HuH-7 (cell line): ENCODE measurements at regions not wholly inside any gene's neighbourhood (a gene's known extent, or its start where the extent isn't known, plus 50 kb on each side); places are given as distances from the start of the nearest gene placed in this dataset.
"Not testable (repeated sequence)": the region's sequence is repeated elsewhere in the genome, so short reads cannot be mapped to it uniquely, and the experiment has no call there.

Source experiments
- DNase-seq: peaks from one replicate; pipeline ENCODE4 v3.0.0; 2011; ENCODE audit warnings: low spot score

DNA sequence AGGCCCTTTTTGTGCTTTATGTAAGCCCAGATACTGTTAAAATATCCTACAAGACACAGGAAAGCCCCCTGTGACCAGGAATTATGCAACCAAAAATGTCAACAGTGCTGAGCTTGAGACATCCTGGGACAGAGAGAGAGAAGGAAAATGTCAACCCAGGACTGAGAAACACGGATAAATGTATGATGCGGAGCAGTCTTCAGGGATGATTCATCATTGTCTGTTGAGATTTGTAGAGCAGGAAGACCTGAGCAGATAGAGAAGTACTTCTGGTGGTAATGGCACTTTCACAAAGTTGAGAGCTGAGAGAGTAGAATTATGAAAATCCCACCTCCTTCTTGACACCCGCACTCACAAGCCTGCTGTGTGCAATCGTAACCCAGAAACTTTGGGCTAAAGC lies 330.1 kb upstream of the FRG1 start:
- DNase-seq: not testable (repeated sequence)

DNA sequence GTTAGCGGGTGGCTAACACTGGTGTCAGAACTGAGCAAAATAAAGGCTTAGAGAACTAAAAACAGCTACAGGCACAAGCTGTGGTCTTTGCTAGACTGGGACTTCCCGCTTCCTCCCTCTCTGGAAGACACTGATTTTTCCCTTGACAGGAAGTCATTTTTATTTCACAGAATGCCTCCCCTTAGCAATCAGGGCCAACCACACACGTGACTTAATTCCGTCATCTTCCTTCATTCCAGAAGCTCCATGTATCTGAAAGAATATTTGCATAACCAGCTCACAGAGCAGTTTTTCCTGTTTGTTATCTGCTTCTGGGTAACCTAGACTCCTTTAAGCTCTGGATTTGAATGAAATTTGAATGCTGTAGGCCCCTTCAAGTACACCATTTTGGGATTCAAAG lies 327.5 kb upstream of the FRG1 start:
- DNase-seq: no peak

- DNase-seq: no peak
Observed at GRCh38 chr4:189615217-189615663, 325.4 kb upstream of the FRG1 start.

- DNase-seq: not testable (repeated sequence)
Observed at GRCh38 chr4:189617741-189618140, 322.9 kb upstream of the FRG1 start.

DNA sequence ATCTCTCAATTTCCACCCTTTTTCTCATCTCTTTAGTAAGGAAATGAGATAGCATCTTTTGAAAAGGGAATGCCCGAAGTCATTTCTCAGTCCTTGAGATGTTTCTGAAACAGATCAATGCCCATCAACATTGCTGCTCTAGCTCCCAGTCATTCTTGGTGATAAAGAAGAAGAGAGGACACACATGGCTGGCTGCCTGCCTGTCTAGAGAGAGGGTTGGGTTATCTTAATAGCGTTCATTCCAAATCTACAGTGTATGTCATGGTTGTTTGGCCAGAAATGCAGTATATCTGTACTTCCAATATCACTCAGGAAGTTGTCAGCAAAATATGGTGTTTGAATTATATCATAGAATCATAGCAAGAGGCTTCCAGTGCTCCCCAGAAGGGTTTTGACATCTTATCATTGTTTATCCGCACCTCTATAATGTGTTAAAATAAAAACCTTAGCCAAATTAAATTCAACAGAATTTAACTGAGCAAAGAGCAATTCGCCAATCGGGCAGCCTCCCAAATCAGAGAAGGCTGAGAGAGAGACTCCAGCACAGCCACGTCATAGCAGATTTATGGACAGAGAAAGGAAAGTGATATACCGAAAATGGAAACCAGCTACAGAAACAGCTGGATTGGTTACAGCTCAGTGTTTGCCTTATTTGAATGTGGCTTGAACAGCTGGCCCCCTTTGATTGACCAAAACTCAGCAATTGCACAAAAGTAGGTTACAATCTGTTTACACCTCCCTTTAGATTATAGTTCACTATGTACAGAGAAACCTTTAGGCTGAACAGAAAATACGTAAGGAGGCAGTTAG lies 321.0 kb upstream of the FRG1 start:
- not testable (repeated sequence) for DNase-seq

GRCh38 chr4:189622574-189622973 lies 318.1 kb upstream of the FRG1 start:
- DNase-seq: not testable (repeated sequence)

GRCh38 chr4:189627041-189627440 lies 313.6 kb upstream of the FRG1 start:
- DNase-seq: not testable (repeated sequence)

DNA sequence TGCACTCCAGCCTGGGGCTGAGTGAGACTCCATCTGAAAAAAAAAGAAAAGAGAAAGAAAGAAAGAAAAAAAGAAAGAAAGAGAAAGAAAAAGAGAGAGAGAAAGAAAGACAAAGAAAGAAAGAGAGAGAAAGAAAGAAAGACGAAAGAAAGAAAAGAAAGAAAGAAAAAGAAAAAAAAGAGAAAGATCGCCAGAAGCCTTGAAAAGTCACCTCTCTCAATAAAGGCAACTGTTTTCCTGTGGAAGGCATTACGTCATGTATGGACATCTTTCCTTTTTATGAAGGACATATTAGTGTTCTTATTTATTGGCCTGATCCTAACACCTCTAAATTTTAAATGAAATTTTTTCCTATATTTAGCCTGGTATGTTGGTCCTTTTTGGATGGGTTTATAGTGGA lies 310.9 kb upstream of the FRG1 start:
- DNase-seq: not testable (repeated sequence)

GRCh38 chr4:189630913-189631567 lies 309.6 kb upstream of the FRG1 start:
- not testable (repeated sequence) for DNase-seq

- DNase-seq: not testable (repeated sequence)
Observed at GRCh38 chr4:189631568-189631916, 309.1 kb upstream of the FRG1 start.

- DNase-seq: not testable (repeated sequence)
Observed at GRCh38 chr4:189650436-189650835, 290.2 kb upstream of the FRG1 start.

- not testable (repeated sequence) for DNase-seq
Observed at GRCh38 chr4:189653130-189653653, 287.5 kb upstream of the FRG1 start.

DNA sequence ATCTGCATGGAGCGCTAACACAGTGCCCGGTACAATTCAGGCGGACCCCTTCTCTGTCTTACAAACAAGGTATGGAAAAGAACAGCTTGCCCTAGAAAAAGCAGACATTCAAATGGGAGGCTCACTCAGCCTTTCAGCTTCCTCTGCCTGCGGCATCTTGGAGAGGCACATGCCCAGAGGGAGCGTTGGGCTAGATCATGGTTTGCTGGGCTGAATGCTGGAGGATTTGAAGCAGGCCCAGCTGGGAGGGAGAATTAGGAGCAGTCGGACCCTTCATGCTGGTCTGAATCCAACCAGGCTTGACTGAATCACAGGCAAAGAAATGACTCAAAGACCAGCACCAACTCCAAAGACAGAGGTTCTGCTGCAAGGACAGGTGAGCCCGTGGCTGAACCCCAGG lies 286.7 kb upstream of the FRG1 start:
- DNase-seq: not testable (repeated sequence)

GRCh38 chr4:189654396-189654795 lies 286.3 kb upstream of the FRG1 start:
- not testable (repeated sequence) for DNase-seq

- not testable (repeated sequence) for DNase-seq
Observed at GRCh38 chr4:189655817-189656216, 284.9 kb upstream of the FRG1 start.

DNA sequence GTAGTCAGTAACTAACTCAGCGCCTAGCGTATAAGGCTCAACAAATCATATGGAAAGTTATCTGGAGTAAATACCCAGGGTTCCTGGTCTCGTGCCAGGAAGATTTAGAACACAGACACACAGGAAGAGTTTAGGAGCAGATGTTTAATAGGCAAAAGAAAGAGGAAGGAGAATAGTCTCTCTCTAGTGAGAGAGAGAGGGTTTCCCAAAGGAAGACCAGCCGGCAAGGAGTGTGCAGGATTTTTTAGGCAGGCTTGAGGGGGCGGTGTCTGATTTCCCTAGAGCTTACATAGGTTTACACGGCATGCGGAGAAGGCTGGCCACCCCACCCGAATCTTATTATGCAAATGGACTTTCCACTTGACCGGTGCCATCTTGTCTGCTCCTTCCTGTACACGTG lies 284.0 kb upstream of the FRG1 start:
- DNase-seq: no peak

DNA sequence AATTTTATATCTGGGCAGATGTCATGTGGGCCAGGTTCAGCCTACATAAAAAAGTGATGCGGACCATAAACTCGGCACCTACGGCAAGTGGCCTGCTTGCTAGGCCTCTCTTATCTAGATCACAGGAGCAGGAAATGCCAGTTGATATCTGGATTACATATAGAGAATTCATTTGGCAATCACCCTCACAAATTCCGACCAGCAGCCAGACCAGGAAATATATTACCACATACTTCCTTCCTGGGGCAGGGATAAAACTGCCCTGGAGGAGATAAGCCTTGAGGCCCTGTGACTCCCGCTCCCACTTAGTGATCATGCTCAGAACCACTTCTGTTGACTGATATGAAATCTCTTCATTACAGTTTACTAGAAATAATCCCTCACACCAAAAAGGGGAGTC lies 282.4 kb upstream of the FRG1 start:
- DNase-seq: not testable (repeated sequence)

- not testable (repeated sequence) for DNase-seq
Observed at GRCh38 chr4:189658831-189659230, 281.8 kb upstream of the FRG1 start.

DNA sequence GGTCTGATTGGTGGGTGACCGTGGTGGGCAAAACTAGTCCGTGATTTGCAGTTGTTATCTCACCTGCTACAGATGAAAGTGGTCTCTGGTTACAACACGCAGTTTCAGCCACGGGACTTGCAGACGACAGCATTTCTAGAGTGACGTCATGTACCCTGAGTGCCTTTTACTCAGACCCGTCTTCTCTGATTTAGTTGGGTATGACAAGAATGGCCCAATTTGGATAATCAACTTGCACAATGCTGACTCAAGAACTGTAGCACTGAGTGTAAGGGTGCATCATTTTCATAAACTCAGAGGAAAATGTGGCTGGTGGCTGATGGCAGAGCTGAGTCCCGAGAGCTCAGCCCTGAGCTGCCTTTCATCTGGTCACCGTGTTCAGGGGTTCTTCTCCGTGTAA lies 281.4 kb upstream of the FRG1 start:
- no peak for DNase-seq

- DNase-seq: no peak
Observed at GRCh38 chr4:189660722-189661360, 279.8 kb upstream of the FRG1 start.

GRCh38 chr4:189664693-189665250 lies 275.9 kb upstream of the FRG1 start:
- DNase-seq: no peak

GRCh38 chr4:189665712-189666305 lies 274.9 kb upstream of the FRG1 start:
- not testable (repeated sequence) for DNase-seq
